ENCODE measurements at regions not wholly inside any gene's neighbourhood (a gene's known extent, or its start where the extent isn't known, plus 50 kb on each side); places are given as distances from the start of the nearest gene placed in this dataset.

GRCh38 chr5:133841831-133842750, 126.3 kb downstream of the C5orf15 start:
- in situ Hi-C loops (cut with MboI; ENCODE audit: low sequenced_read_pairs, unreplicated experiment), result no loop called here
- DNase-seq (ENCODE audit: low spot score), result no peak

GRCh38 chr5:133840168-133840567, 128.3 kb downstream of the C5orf15 start:
- DNase-seq (ENCODE audit: low spot score), result no peak
- in situ Hi-C loops (cut with MboI; ENCODE audit: low sequenced_read_pairs, unreplicated experiment), result no loop called here
- TF ChIP-seq CTCF (IDR thresholded peaks at IDR 0.05; ENCODE audit: borderline replicate concordance, control extremely low read depth, extremely low read depth, insufficient read depth, missing control alignments), result no peak

More at GRCh38 chr5:133841831-133842750, 126.3 kb downstream of the C5orf15 start:
- no peak for TF ChIP-seq CTCF (IDR thresholded peaks at IDR 0.05; ENCODE audit: borderline replicate concordance, control extremely low read depth, extremely low read depth, insufficient read depth, missing control alignments)

- TF ChIP-seq CTCF (IDR thresholded peaks at IDR 0.05; ENCODE audit: borderline replicate concordance, control extremely low read depth, extremely low read depth, insufficient read depth, missing control alignments), result no peak
- in situ Hi-C loops (cut with MboI; ENCODE audit: low sequenced_read_pairs, unreplicated experiment), result no loop called here
- no peak for DNase-seq (ENCODE audit: low spot score)
These were observed 128.7 kb downstream of the C5orf15 start for GRCh38 chr5:133839721-133840120.

- in situ Hi-C loops (cut with MboI; ENCODE audit: low sequenced_read_pairs, unreplicated experiment), result no loop called here
- TF ChIP-seq CTCF (IDR thresholded peaks at IDR 0.05; ENCODE audit: borderline replicate concordance, control extremely low read depth, extremely low read depth, insufficient read depth, missing control alignments), result no peak
- DNase-seq (ENCODE audit: low spot score), result no peak
These were observed 129.3 kb downstream of the C5orf15 start for GRCh38 chr5:133839090-133839489.

GRCh38 chr5:133838286-133838685, 130.1 kb downstream of the C5orf15 start:
- in situ Hi-C loops (cut with MboI; ENCODE audit: low sequenced_read_pairs, unreplicated experiment), result no loop called here
- no peak for TF ChIP-seq CTCF (IDR thresholded peaks at IDR 0.05; ENCODE audit: borderline replicate concordance, control extremely low read depth, extremely low read depth, insufficient read depth, missing control alignments)
- DNase-seq (ENCODE audit: low spot score), result no peak

- TF ChIP-seq CTCF (IDR thresholded peaks at IDR 0.05; ENCODE audit: borderline replicate concordance, control extremely low read depth, extremely low read depth, insufficient read depth, missing control alignments), result no peak
- in situ Hi-C loops (cut with MboI; ENCODE audit: low sequenced_read_pairs, unreplicated experiment), result no loop called here
- no peak for DNase-seq (ENCODE audit: low spot score)
These were observed 136.8 kb downstream of the C5orf15 start for GRCh38 chr5:133831491-133832224.

All from GM13976 (cell line).